ENCODE measurements at regions not wholly inside any gene's neighbourhood (a gene's known extent, or its start where the extent isn't known, plus 50 kb on each side); places are given as distances from the start of the nearest gene placed in this dataset.
"Not testable (repeated sequence)": the region's sequence is repeated elsewhere in the genome, so short reads cannot be mapped to it uniquely, and the experiment has no call there.

GRCh38 chr1:221521686-221522085, 220.2 kb downstream of the DUSP10 start:
- H3K27me3 ChIP-seq = no peaks in the 10 kb centered on the region
- H3K36me3 ChIP-seq = no peaks in the 10 kb centered on the region
- no peaks in the 10 kb centered on the region for H3K4me1 ChIP-seq
- TF ChIP-seq POLR2A (IDR thresholded peaks at IDR 0.05) = no peak
- no peak for TF ChIP-seq CTCF (IDR thresholded peaks at IDR 0.05)
- no peak for TF ChIP-seq EP300 (IDR thresholded peaks at IDR 0.05)
- TF ChIP-seq POLR2AphosphoS5 (IDR thresholded peaks at IDR 0.05) = no peak
- H3K9me3 ChIP-seq = no peaks in the 10 kb centered on the region
- ATAC-seq (ENCODE audit: low FRiP score in 2 of 2) = no peak
- 88 to 93% methylated on average over 3 of the region's 3 CpGs for WGBS, 2 donors
- DNase-seq = no peak
- H3K27ac ChIP-seq = no peak overlapping the region
- no peak overlapping the region for H3K4me3 ChIP-seq

- Histone ChIP-seq H3K27ac (no peak overlapping the region), H3K27me3 (no peaks in the 10 kb centered on the region), H3K4me3 (no peak overlapping the region), H3K4me1 (no peaks in the 10 kb centered on the region), H3K36me3 (no peaks in the 10 kb centered on the region), H3K9me3 (no peaks in the 10 kb centered on the region)
- DNase-seq (no peak), ATAC-seq (ENCODE audit: low FRiP score in 2 of 2) (no peak)
- TF ChIP-seq POLR2AphosphoS5 (IDR thresholded peaks at IDR 0.05) (no peak), EP300 (IDR thresholded peaks at IDR 0.05) (no peak), POLR2A (IDR thresholded peaks at IDR 0.05) (no peak), CTCF (IDR thresholded peaks at IDR 0.05) (no peak)
- WGBS, 2 donors = 81 to 82% methylated on average over 2 of the region's 2 CpGs
Measured at GRCh38 chr1:221522529-221522940, 219.4 kb downstream of the DUSP10 start.

- H3K27ac ChIP-seq = no peak overlapping the region
- DNase-seq (no peak), ATAC-seq (ENCODE audit: low FRiP score in 2 of 2) (no peak)
- H3K27me3 ChIP-seq = no peaks in the 10 kb centered on the region
- no peaks in the 10 kb centered on the region for H3K4me1 ChIP-seq
- WGBS, 2 donors = 66 to 68% methylated on average over 2 of the region's 2 CpGs
- H3K9me3 ChIP-seq = no peaks in the 10 kb centered on the region
- H3K4me3 ChIP-seq = no peak overlapping the region
- no peaks in the 10 kb centered on the region for H3K36me3 ChIP-seq
- TF ChIP-seq POLR2A (IDR thresholded peaks at IDR 0.05) (no peak), POLR2AphosphoS5 (IDR thresholded peaks at IDR 0.05) (no peak)
Measured at GRCh38 chr1:221525749-221526148, 216.1 kb downstream of the DUSP10 start.

GRCh38 chr1:221527302-221527701, 214.6 kb downstream of the DUSP10 start:
- H3K4me1 ChIP-seq = no peaks in the 10 kb centered on the region
- no peak for ATAC-seq (ENCODE audit: low FRiP score in 2 of 2)
- no peaks in the 10 kb centered on the region for H3K27me3 ChIP-seq
- no peaks in the 10 kb centered on the region for H3K36me3 ChIP-seq
- 72 to 79% methylated on average over 3 of the region's 3 CpGs for WGBS, 2 donors
- no peak for DNase-seq
- no peak overlapping the region for H3K27ac ChIP-seq
- H3K4me3 ChIP-seq = no peak overlapping the region
- TF ChIP-seq EP300 (IDR thresholded peaks at IDR 0.05) (no peak), CTCF (IDR thresholded peaks at IDR 0.05) (no peak), POLR2A (IDR thresholded peaks at IDR 0.05) (no peak), POLR2AphosphoS5 (IDR thresholded peaks at IDR 0.05) (no peak)
- H3K9me3 ChIP-seq = no peaks in the 10 kb centered on the region

GRCh38 chr1:221527886-221528624, 213.8 kb downstream of the DUSP10 start:
- DNase-seq = no peak
- no peak overlapping the region for H3K4me3 ChIP-seq
- ATAC-seq (ENCODE audit: low FRiP score in 2 of 2) = no peak
- H3K4me1 ChIP-seq = no peaks in the 10 kb centered on the region
- WGBS, 2 donors = 66 to 75% methylated on average over 3 of the region's 3 CpGs
- TF ChIP-seq POLR2AphosphoS5 (IDR thresholded peaks at IDR 0.05) = no peak
- TF ChIP-seq EP300 (IDR thresholded peaks at IDR 0.05) = no peak
- TF ChIP-seq CTCF (IDR thresholded peaks at IDR 0.05) = no peak
- TF ChIP-seq POLR2A (IDR thresholded peaks at IDR 0.05) = no peak
- H3K9me3 ChIP-seq = no peaks in the 10 kb centered on the region
- H3K27me3 ChIP-seq = no peaks in the 10 kb centered on the region
- H3K27ac ChIP-seq = no peak overlapping the region
- H3K36me3 ChIP-seq = no peaks in the 10 kb centered on the region

- ATAC-seq (ENCODE audit: low FRiP score in 2 of 2) = not testable (repeated sequence)
- 94% methylated on average over 1 of the region's 1 CpG for WGBS, 2 donors
Measured at GRCh38 chr1:221530159-221530558, 211.7 kb downstream of the DUSP10 start.

More at GRCh38 chr1:221530159-221530558, 211.7 kb downstream of the DUSP10 start:
- not testable (repeated sequence) for H3K27ac ChIP-seq, H3K36me3 ChIP-seq, H3K27me3 ChIP-seq, H3K4me3 ChIP-seq, DNase-seq, H3K9me3 ChIP-seq, H3K4me1 ChIP-seq

All from upper lobe of left lung (tissue), 6 donors.